ENCODE measurements at regions not wholly inside any gene's neighbourhood (a gene's known extent, or its start where the extent isn't known, plus 50 kb on each side); places are given as distances from the start of the nearest gene placed in this dataset.

GRCh38 chr2:129777146-129777545 lies 202.3 kb upstream of the RAB6C start:
- TF ChIP-seq CTCF (conservative IDR thresholded peaks at IDR 0.05 in 1 of 2, IDR thresholded peaks at IDR 0.05 in 1 of 2; ENCODE audit: low read depth in 1 of 2, low read length in 2 of 2), result no peak
- no peak for TF ChIP-seq EZH2 (IDR thresholded peaks at IDR 0.05; ENCODE audit: low read length, missing control alignments)
